Endothelial cell (in vitro differentiated cells): ENCODE measurements at regions not wholly inside any gene's neighbourhood (a gene's known extent, or its start where the extent isn't known, plus 50 kb on each side); places are given as distances from the start of the nearest gene placed in this dataset.

Experiments
- DNase-seq: peaks from one replicate; pipeline ENCODE4 v3.0.0; 2021; ENCODE audit warnings: low spot score
- H3K27ac Mint-ChIP-seq: one replicate; pipeline ENCODE4 v1.8.0; 2021; ENCODE audit warnings: mixed read lengths, inconsistent platforms; ENCODE audit not compliant: unreplicated experiment
- H3K27me3 Mint-ChIP-seq: one replicate; pipeline ENCODE4 v1.8.0; 2021; ENCODE audit warnings: mild to moderate bottlenecking, moderate library complexity, mixed read lengths, inconsistent platforms; ENCODE audit not compliant: unreplicated experiment
- H3K36me3 Mint-ChIP-seq: one replicate; pipeline ENCODE4 v1.8.0; 2021; ENCODE audit warnings: mild to moderate bottlenecking, low read depth, mixed read lengths, inconsistent platforms; ENCODE audit not compliant: unreplicated experiment
- H3K4me1 Mint-ChIP-seq: one replicate; pipeline ENCODE4 v1.8.0; 2021; ENCODE audit warnings: mild to moderate bottlenecking, mixed read lengths, inconsistent platforms; ENCODE audit not compliant: unreplicated experiment
- H3K4me3 Mint-ChIP-seq: one replicate; pipeline ENCODE4 v1.8.0; 2021; ENCODE audit warnings: mild to moderate bottlenecking, mixed read lengths, inconsistent platforms; ENCODE audit not compliant: unreplicated experiment
- H3K9me3 Mint-ChIP-seq: one replicate; pipeline ENCODE4 v1.8.0; 2021; ENCODE audit warnings: mixed read lengths, inconsistent platforms; ENCODE audit not compliant: unreplicated experiment
- CTCF ChIP-seq: fragments of 200-600 bp; sonication (generic); IDR thresholded peaks from one replicate; pipeline ENCODE4 v1.5.0; 2021; ENCODE audit warnings: antibody characterized with exemption; ENCODE audit not compliant: unreplicated experiment

GRCh38 chrX:131724292-131724691 is 180.4 kb downstream of the OR13H1 start:
- H3K4me1 Mint-ChIP-seq: no peaks in the 10 kb centered on the region
- no peak overlapping the region for H3K27ac Mint-ChIP-seq
- peaks cover 3% of the 10 kb centered on the region for H3K27me3 Mint-ChIP-seq
- H3K4me3 Mint-ChIP-seq: no peak overlapping the region
- no peak for DNase-seq
- peaks cover 13% of the 10 kb centered on the region for H3K36me3 Mint-ChIP-seq
- no peak for TF ChIP-seq CTCF
- peaks cover 5% of the 10 kb centered on the region for H3K9me3 Mint-ChIP-seq

GRCh38 chrX:131725001-131725654 is 181.3 kb downstream of the OR13H1 start:
- Mint-ChIP-seq H3K36me3 (peaks cover 13% of the 10 kb centered on the region), H3K27ac (no peak overlapping the region), H3K4me1 (no peaks in the 10 kb centered on the region), H3K9me3 (peaks cover 5% of the 10 kb centered on the region), H3K4me3 (peak overlapping the region; percentile 42), H3K27me3 (peaks cover 2% of the 10 kb centered on the region)
- TF ChIP-seq CTCF: no peak
- DNase-seq: no peak

- Mint-ChIP-seq H3K36me3 (peaks cover 13% of the 10 kb centered on the region), H3K9me3 (peaks cover 5% of the 10 kb centered on the region), H3K4me1 (no peaks in the 10 kb centered on the region), H3K27me3 (peaks cover 2% of the 10 kb centered on the region), H3K4me3 (no peak overlapping the region), H3K27ac (no peak overlapping the region)
- DNase-seq: no peak
- TF ChIP-seq CTCF: no peak
Measured at GRCh38 chrX:131727778-131728177, 183.9 kb downstream of the OR13H1 start.

GRCh38 chrX:131728295-131729145 is 184.6 kb downstream of the OR13H1 start:
- H3K9me3 Mint-ChIP-seq: peaks cover 5% of the 10 kb centered on the region

More at GRCh38 chrX:131728295-131729145, 184.6 kb downstream of the OR13H1 start:
- Mint-ChIP-seq H3K27ac (no peak overlapping the region), H3K27me3 (peaks cover 2% of the 10 kb centered on the region), H3K4me1 (no peaks in the 10 kb centered on the region), H3K36me3 (peaks cover 13% of the 10 kb centered on the region), H3K4me3 (no peak overlapping the region)
- TF ChIP-seq CTCF: no peak
- DNase-seq: no peak
